ENCODE measurements at regions not wholly inside any gene's neighbourhood (a gene's known extent, or its start where the extent isn't known, plus 50 kb on each side); places are given as distances from the start of the nearest gene placed in this dataset.

DNA sequence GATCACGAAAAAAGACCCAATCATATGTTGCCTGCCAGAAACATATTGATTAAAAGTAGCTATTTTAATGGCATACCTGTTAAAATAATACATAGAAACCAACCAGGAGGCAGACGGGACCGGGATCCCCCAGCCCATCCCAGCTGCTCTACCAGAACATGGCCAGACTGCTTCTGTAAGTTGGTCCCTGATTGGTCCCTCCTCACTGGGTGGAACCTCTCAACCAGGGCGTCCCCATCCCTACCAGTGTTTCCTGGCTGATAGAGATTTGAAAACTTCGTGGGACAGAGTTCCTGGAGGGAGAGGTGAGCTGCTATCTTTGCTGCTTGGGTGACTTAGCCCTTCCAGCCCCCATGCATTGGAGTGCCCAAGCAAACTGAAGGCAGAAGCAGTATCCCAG lies 256.2 kb downstream of the TRAM1L1 start:
- TF ChIP-seq, protein P1, sequence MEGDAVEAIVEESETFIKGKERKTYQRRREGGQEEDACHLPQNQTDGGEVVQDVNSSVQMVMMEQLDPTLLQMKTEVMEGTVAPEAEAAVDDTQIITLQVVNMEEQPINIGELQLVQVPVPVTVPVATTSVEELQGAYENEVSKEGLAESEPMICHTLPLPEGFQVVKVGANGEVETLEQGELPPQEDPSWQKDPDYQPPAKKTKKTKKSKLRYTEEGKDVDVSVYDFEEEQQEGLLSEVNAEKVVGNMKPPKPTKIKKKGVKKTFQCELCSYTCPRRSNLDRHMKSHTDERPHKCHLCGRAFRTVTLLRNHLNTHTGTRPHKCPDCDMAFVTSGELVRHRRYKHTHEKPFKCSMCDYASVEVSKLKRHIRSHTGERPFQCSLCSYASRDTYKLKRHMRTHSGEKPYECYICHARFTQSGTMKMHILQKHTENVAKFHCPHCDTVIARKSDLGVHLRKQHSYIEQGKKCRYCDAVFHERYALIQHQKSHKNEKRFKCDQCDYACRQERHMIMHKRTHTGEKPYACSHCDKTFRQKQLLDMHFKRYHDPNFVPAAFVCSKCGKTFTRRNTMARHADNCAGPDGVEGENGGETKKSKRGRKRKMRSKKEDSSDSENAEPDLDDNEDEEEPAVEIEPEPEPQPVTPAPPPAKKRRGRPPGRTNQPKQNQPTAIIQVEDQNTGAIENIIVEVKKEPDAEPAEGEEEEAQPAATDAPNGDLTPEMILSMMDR (IDR thresholded peaks at IDR 0.05): no peak
- no peak for TF ChIP-seq POLR2A (IDR thresholded peaks at IDR 0.05)
